ENCODE measurements at regions not wholly inside any gene's neighbourhood (a gene's known extent, or its start where the extent isn't known, plus 50 kb on each side); places are given as distances from the start of the nearest gene placed in this dataset.

GRCh38 chr2:6342273-6342920 is 523.3 kb downstream of the CMPK2 start:
- no peak for TF ChIP-seq CTCF (IDR thresholded peaks at IDR 0.05)
- no peak for TF ChIP-seq POLR2A (IDR thresholded peaks at IDR 0.05)

Data from esophagus squamous epithelium (tissue), 4 donors.